Thymus (tissue), 11 donors: ENCODE measurements at regions not wholly inside any gene's neighbourhood (a gene's known extent, or its start where the extent isn't known, plus 50 kb on each side); places are given as distances from the start of the nearest gene placed in this dataset.

Source experiments
- DNase-seq, 9 donors: peaks; one replicate each; pipeline ENCODE4 v3.0.0-alpha.2; 2013; ENCODE audit warnings: low spot score in 9 of 9, low read depth in 6 of 9, missing footprints in 1 of 9
- H3K27ac ChIP-seq, 2 donors: one replicate each; pipeline ENCODE4 v1.5.1; 2013; ENCODE audit warnings: control low read depth in 1 of 2, low read depth in 1 of 2, low read length in 1 of 2, mild to moderate bottlenecking in 1 of 2, moderate library complexity in 1 of 2
- H3K27me3 ChIP-seq, 2 donors: one replicate each; pipeline ENCODE4 v1.5.1; 2013; ENCODE audit warnings: low read length in 1 of 2; ENCODE audit not compliant: control insufficient read depth in 2 of 2, insufficient read depth in 1 of 2
- H3K36me3 ChIP-seq, 2 donors: one replicate each; pipeline ENCODE4 v1.5.1; 2013; ENCODE audit warnings: low read length in 1 of 2, mild to moderate bottlenecking in 1 of 2, moderate library complexity in 1 of 2; ENCODE audit not compliant: control insufficient read depth in 2 of 2, insufficient read depth in 2 of 2
- H3K4me1 ChIP-seq, 2 donors: one replicate each; pipeline ENCODE4 v1.5.1; 2013; ENCODE audit warnings: low read length in 2 of 2; ENCODE audit not compliant: control insufficient read depth in 2 of 2, insufficient read depth in 2 of 2
- H3K4me3 ChIP-seq, 2 donors: one replicate each; pipeline ENCODE4 v1.5.1; 2013; ENCODE audit warnings: low read length in 2 of 2, control low read depth in 1 of 2, mild to moderate bottlenecking in 1 of 2
- H3K9me3 ChIP-seq, 2 donors: one replicate each; pipeline ENCODE4 v1.5.1; 2013; ENCODE audit warnings: low read length in 1 of 2, mild to moderate bottlenecking in 1 of 2; ENCODE audit not compliant: control insufficient read depth in 2 of 2, insufficient read depth in 1 of 2
- WGBS: extraction: QIAGEN DNeasy Blood & Tissue Kit; methylation state at CpG from one replicate; pipeline ENCODE4 v1.1.7; 2013; 5-methylcytosine and 5-hydroxymethylcytosine counted together
- donor health status: healthy.

DNA sequence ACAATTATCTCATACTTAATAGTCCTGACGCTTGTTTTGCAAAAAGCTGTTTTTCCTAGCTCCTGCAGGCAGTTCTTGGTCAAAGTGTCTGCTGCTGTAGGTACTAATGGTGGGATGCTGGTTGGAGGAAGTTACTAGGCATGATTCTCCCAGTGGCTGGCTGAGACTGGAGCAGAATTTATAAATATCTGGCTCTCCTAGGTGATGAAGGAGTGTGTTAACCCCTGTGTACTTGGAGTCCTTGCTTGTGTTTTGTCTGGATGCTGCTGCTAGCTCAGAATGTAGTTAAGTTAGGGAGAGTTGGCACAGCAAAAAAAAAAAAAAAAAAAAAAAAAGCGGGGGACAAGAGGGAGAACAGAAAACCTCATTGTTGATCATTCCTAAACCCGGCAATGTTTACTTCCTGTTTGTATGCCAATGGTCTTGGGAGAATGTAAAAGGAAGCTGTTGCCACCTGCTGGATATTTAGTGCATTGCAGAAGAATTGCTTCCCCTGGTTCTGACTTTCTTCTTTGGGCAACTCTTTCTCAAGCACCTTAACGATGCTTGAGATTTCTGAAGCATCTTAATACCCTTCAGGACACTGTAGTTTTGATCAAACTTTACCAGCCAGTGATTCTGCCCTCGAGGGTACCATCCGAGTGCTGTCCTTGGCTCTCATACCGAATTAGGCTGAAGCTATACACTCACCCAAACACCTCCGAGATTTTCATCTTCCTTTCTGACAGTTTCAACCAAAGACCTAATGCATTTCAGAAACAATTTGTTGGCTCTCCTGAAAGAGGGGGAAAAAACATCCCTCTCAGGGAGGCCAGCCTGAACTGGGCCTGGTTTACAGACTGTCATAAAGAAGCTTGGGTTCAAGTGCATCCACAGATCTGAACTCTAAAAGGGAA, 71.7 kb upstream of the WWC1 start:
- 30% methylated on average over 8 of the region's 8 CpGs for WGBS
- no peaks in the 10 kb centered on the region for H3K27me3 ChIP-seq

DNA sequence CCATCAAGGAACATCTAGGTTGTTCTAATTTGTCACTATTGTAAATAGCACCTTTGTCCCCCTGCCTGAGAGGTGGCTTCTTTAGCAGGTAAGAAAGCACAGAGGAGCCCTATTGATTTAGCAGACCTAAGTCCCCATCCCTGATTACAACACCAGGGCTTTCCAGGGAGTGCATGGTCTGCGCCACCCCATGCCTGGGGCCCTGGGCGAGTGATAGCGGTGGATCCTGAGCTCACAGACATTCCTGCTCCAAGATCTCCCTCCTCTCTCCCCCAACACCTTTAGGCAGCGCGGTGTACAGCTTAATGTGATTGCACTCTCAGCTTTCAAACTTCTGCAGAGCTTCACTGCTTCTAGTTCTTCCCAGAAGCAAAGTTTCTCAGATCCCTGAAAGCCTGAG, 67.4 kb upstream of the WWC1 start:
- Histone ChIP-seq H3K27ac (no peak overlapping the region), H3K27me3 (no peaks in the 10 kb centered on the region), H3K4me3 (no peak overlapping the region), H3K36me3 (no peaks in the 10 kb centered on the region), H3K9me3 (no peaks in the 10 kb centered on the region), H3K4me1 (peaks cover 0 to 3% of the 10 kb centered on the region in 2 donors)
- WGBS: 94% methylated on average over 5 of the region's 5 CpGs
- no peak for DNase-seq

More for the DNA sequence above, 71.7 kb upstream of the WWC1 start:
- H3K4me3 ChIP-seq: no peak overlapping the region
- H3K27ac ChIP-seq: no peak overlapping the region
- H3K9me3 ChIP-seq: no peaks in the 10 kb centered on the region
- DNase-seq: peak; percentile 24 to 81 (median 61)
- H3K36me3 ChIP-seq: no peaks in the 10 kb centered on the region
- H3K4me1 ChIP-seq: peaks cover 0 to 3% of the 10 kb centered on the region in 2 donors

DNA sequence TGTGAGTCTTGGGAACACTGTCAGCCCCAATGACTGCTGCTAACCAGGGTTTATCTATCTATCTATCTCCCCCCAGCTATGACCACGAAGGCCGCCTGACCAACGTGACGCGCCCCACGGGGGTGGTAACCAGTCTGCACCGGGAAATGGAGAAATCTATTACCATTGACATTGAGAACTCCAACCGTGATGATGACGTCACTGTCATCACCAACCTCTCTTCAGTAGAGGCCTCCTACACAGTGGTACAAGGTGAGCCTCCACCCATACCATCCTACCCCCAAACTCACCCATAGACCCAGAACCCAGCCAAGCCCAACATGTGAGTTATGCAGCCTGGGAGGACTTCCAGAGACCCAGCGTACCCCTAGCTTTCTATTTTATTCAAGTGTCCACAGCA, 65.4 kb upstream of the WWC1 start:
- no peak for DNase-seq

DNA sequence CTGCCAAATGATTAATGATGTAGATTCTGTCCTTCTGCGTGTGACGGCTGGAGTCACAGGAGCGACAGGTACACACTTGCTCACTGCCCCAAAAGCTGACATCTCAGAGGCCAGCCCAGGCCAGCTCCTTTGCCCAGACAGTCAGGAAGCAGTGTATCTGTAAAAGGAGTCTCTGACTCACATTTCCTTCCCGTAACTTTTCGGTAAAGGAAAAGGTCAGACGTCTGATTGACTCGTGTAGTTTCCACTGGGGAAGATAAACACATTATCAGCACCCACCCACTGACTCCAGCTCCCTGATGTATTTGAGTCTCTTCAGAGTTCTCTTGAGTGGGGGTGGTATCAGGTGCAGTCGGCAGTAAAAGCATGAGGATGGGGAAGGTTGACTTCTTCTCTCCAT, 64.4 kb upstream of the WWC1 start:
- DNase-seq: no peak
- no peaks in the 10 kb centered on the region for H3K36me3 ChIP-seq
- H3K27me3 ChIP-seq: no peaks in the 10 kb centered on the region
- no peaks in the 10 kb centered on the region for H3K9me3 ChIP-seq
- H3K27ac ChIP-seq: no peak overlapping the region
- no peaks in the 10 kb centered on the region for H3K4me1 ChIP-seq
- 71% methylated on average over 8 of the region's 8 CpGs for WGBS
- no peak overlapping the region for H3K4me3 ChIP-seq

More for the DNA sequence above, 65.4 kb upstream of the WWC1 start:
- Histone ChIP-seq H3K36me3 (no peaks in the 10 kb centered on the region), H3K9me3 (no peaks in the 10 kb centered on the region), H3K4me1 (no peaks in the 10 kb centered on the region), H3K4me3 (no peak overlapping the region), H3K27me3 (no peaks in the 10 kb centered on the region), H3K27ac (no peak overlapping the region)
- WGBS: 97% methylated on average over 10 of the region's 10 CpGs

DNA sequence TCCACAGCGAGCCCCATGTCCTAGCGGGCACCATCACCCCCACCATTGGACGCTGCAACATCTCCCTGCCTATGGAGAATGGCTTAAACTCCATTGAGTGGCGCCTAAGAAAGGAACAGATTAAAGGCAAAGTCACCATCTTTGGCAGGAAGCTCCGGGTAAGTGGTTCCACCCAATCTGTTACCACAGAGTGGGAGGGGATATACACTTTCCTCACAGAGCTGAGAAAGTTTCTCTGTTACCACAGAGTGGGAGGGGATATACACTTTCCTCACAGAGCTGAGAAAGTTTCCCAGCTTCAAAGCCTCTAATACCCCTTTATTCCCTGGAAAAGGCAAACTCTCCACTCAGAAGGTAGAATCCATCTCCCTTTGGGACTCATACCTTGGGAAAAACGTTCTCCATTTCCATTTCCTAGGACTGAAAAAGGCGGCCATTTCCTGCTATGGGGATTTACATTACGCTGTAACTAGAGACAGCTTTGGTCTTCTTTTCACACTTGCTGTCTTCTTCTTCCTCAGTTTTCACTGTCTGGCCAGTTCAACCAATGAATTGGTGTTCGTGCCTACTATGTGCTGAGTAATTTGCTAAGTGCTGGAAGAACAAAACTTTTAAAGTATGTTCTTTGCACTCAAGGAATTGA, 63.4 kb upstream of the WWC1 start:
- no peaks in the 10 kb centered on the region for H3K36me3 ChIP-seq
- no peaks in the 10 kb centered on the region for H3K4me1 ChIP-seq
- peak in 3 of 9 donors; percentile 13 to 16 (median 16) for DNase-seq
- H3K27ac ChIP-seq: no peak overlapping the region
- no peaks in the 10 kb centered on the region for H3K9me3 ChIP-seq
- no peaks in the 10 kb centered on the region for H3K27me3 ChIP-seq
- 71% methylated on average over 9 of the region's 9 CpGs for WGBS
- H3K4me3 ChIP-seq: no peak overlapping the region

DNA sequence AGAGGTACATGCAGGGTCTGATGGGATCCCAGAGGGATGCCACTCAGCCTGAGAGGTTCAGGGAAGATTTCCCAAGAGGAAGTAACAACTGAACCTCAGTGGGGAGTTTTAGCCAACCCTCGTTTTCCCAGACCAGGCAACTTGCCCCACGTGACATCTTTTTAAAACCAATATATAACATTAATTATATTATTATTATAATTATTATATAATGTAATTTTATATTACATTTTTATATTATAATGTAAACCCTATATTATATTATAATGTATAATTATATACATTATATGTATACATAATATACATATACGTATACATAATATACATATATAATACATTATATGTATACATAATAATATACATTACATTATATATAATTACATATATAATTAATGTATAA, 62.8 kb upstream of the WWC1 start:
- no peaks in the 10 kb centered on the region for H3K4me1 ChIP-seq
- H3K27ac ChIP-seq: no peak overlapping the region
- H3K4me3 ChIP-seq: no peak overlapping the region
- 96% methylated on average over 3 of the region's 3 CpGs for WGBS
- H3K36me3 ChIP-seq: no peaks in the 10 kb centered on the region
- H3K9me3 ChIP-seq: no peaks in the 10 kb centered on the region
- H3K27me3 ChIP-seq: no peaks in the 10 kb centered on the region
- no peak for DNase-seq

DNA sequence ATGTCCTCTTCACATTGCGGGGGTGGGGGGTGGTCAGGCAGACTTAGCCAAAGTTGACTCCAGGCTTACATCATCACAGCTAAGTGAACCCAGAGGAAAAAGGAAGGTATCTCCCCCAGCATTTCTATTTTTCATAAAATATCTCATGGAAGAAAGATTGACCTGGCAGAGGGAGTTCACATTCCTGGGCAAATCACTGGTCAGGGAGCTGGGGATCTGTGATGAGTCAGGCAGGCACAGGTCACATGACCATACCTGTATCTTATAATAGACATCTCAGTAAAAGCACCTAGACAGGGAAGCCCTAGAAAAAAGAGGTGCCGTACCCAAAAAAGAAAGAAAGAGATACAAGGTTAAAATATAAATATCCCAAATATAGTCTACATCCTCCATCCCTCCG, 57.3 kb upstream of the WWC1 start:
- Histone ChIP-seq H3K36me3 (no peaks in the 10 kb centered on the region), H3K4me1 (no peaks in the 10 kb centered on the region), H3K27me3 (no peaks in the 10 kb centered on the region), H3K4me3 (no peak overlapping the region), H3K27ac (no peak overlapping the region), H3K9me3 (no peaks in the 10 kb centered on the region)
- no peak for DNase-seq
- 95% methylated on average over 3 of the region's 3 CpGs for WGBS

DNA sequence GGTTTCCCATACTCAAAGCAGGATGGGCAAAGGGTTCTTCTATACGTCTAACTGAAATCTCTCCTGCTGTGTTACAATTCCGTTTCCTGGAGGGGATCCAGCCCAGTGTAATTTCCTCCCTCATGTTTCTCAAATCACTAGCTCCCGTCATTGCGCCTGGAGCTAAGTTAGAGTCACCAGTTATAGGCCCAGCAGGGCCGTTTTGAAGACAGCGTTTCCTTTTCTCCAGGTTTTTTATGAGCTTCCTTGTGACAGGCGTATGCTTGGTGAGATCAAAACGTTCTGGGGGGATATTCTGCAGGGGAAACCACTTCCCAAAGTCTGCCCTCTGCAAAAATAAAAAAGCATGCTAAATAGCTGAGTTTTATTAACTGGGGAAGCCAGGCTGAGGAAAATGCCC, 53.0 kb upstream of the WWC1 start:
- H3K9me3 ChIP-seq: no peaks in the 10 kb centered on the region
- H3K4me3 ChIP-seq: no peak overlapping the region
- H3K4me1 ChIP-seq: no peaks in the 10 kb centered on the region
- DNase-seq: no peak
- H3K27me3 ChIP-seq: no peaks in the 10 kb centered on the region
- H3K36me3 ChIP-seq: no peaks in the 10 kb centered on the region
- H3K27ac ChIP-seq: no peak overlapping the region
- WGBS: 48% methylated on average over 8 of the region's 8 CpGs

DNA sequence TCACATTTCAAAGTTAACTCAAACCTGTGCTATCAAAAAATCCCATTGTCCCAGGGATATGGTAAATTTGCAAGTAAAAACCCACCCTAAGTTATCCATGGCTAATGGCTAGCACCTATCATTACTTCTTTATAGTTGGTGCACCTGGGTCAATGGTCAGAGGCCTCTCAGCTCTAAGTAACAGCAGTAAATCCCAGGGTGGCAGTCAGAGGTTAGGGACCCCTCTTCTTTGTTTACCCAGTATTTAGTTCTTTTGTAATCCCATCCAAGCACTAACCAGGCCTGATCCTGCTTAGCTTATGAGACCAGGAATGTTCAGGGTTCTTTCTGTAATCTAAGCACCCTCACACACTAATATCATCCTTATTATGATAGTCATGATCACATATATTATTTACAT, 52.1 kb upstream of the WWC1 start:
- Histone ChIP-seq H3K4me3 (no peak overlapping the region), H3K36me3 (no peaks in the 10 kb centered on the region), H3K27ac (no peak overlapping the region), H3K27me3 (no peaks in the 10 kb centered on the region), H3K9me3 (no peaks in the 10 kb centered on the region), H3K4me1 (no peaks in the 10 kb centered on the region)
- DNase-seq: no peak
